ENCODE measurements at regions not wholly inside any gene's neighbourhood (a gene's known extent, or its start where the extent isn't known, plus 50 kb on each side); places are given as distances from the start of the nearest gene placed in this dataset.
A peak's percentile ranks its signal among the peaks of the same experiment; 100 is the strongest.
"Not testable (repeated sequence)": the region's sequence is repeated elsewhere in the genome, so short reads cannot be mapped to it uniquely, and the experiment has no call there.

GRCh38 chr15:92805080-92805690 lies 94.9 kb upstream of the CHD2 start:
- no peak for DNase-seq

- DNase-seq, result not testable (repeated sequence)
Measured at GRCh38 chr15:92806171-92806570, 94.0 kb upstream of the CHD2 start.

- DNase-seq, result no peak
Measured at GRCh38 chr15:92806763-92807162, 93.4 kb upstream of the CHD2 start.

- no peak for DNase-seq
Measured at GRCh38 chr15:92807971-92808571, 92.1 kb upstream of the CHD2 start.

GRCh38 chr15:92808598-92809063 lies 91.5 kb upstream of the CHD2 start:
- DNase-seq, result peak; percentile 75

GRCh38 chr15:92809064-92809879 lies 90.9 kb upstream of the CHD2 start:
- DNase-seq, result peak; percentile 98

GRCh38 chr15:92809880-92810361 lies 90.2 kb upstream of the CHD2 start:
- DNase-seq, result peak; percentile 52

GRCh38 chr15:92810418-92811138 lies 89.5 kb upstream of the CHD2 start:
- peak; percentile 75 for DNase-seq

- DNase-seq, result no peak
Measured at GRCh38 chr15:92811148-92811913, 88.8 kb upstream of the CHD2 start.

GRCh38 chr15:92812271-92812670 lies 87.9 kb upstream of the CHD2 start:
- DNase-seq, result no peak

GRCh38 chr15:92813485-92813884 lies 86.6 kb upstream of the CHD2 start:
- DNase-seq, result no peak

- DNase-seq, result no peak
Measured at GRCh38 chr15:92817339-92817886, 82.7 kb upstream of the CHD2 start.

GRCh38 chr15:92818651-92819277 lies 81.4 kb upstream of the CHD2 start:
- DNase-seq, result no peak

GRCh38 chr15:92819278-92820235 lies 80.6 kb upstream of the CHD2 start:
- no peak for DNase-seq

GRCh38 chr15:92820236-92821021 lies 79.7 kb upstream of the CHD2 start:
- DNase-seq, result peak; percentile 92

- no peak for DNase-seq
Measured at GRCh38 chr15:92821491-92822116, 78.5 kb upstream of the CHD2 start.

GRCh38 chr15:92822216-92823144 lies 77.6 kb upstream of the CHD2 start:
- no peak for DNase-seq

Data from fibroblast of skin of scalp (primary cell).